ENCODE measurements at regions not wholly inside any gene's neighbourhood (a gene's known extent, or its start where the extent isn't known, plus 50 kb on each side); places are given as distances from the start of the nearest gene placed in this dataset.

- no TSS peak for BruUV-seq (replicated peaks)
- Histone ChIP-seq H3K9me2 (ENCODE audit: insufficient read depth) (no peaks in the 10 kb centered on the region), H3K4me2 (no peak overlapping the region), H3K36me3 (ENCODE audit: low read depth) (no peaks in the 10 kb centered on the region), H3K79me2 (ENCODE audit: low read depth) (no peaks in the 10 kb centered on the region), H3F3A (ENCODE audit: insufficient read depth, low read depth) (no peaks in the 10 kb centered on the region), H3K4me1 (replicated peaks; ENCODE audit: insufficient read depth) (no peaks in the 10 kb centered on the region), H3K9me3 (ENCODE audit: insufficient read depth, low read depth) (no peaks in the 10 kb centered on the region), H2AFZ (no peak overlapping the region), H3K27me3 (ENCODE audit: insufficient read depth, low read depth) (no peaks in the 10 kb centered on the region), H3K27ac (no peak overlapping the region), H4K20me1 (ENCODE audit: insufficient read depth) (no peaks in the 10 kb centered on the region), H3K4me3 (no peak overlapping the region)
- DNase-seq = no peak
- TF ChIP-seq, protein P1, sequence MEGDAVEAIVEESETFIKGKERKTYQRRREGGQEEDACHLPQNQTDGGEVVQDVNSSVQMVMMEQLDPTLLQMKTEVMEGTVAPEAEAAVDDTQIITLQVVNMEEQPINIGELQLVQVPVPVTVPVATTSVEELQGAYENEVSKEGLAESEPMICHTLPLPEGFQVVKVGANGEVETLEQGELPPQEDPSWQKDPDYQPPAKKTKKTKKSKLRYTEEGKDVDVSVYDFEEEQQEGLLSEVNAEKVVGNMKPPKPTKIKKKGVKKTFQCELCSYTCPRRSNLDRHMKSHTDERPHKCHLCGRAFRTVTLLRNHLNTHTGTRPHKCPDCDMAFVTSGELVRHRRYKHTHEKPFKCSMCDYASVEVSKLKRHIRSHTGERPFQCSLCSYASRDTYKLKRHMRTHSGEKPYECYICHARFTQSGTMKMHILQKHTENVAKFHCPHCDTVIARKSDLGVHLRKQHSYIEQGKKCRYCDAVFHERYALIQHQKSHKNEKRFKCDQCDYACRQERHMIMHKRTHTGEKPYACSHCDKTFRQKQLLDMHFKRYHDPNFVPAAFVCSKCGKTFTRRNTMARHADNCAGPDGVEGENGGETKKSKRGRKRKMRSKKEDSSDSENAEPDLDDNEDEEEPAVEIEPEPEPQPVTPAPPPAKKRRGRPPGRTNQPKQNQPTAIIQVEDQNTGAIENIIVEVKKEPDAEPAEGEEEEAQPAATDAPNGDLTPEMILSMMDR (conservative IDR thresholded peaks at IDR 0.05) = no peak
- TF ChIP-seq EZH2 (IDR thresholded peaks at IDR 0.05; ENCODE audit: low read depth) = no peak
- POLR2A ChIA-PET (ENCODE audit: unreplicated experiment) = no interaction called here
- CTCF ChIA-PET = no interaction called here
- intact Hi-C loops (cut with micrococcal nuclease; ENCODE audit: unreplicated experiment) = no loop called here
Measured at GRCh38 chr4:13081830-13082229, 402.3 kb downstream of the RAB28 start.

GRCh38 chr4:13067077-13067476 is 417.1 kb downstream of the RAB28 start:
- Histone ChIP-seq H3K4me1 (replicated peaks; ENCODE audit: insufficient read depth) (no peaks in the 10 kb centered on the region), H2AFZ (no peak overlapping the region), H3K4me2 (no peak overlapping the region), H3K9me2 (ENCODE audit: insufficient read depth) (no peaks in the 10 kb centered on the region), H3K27ac (no peak overlapping the region), H3K4me3 (no peak overlapping the region), H3K36me3 (ENCODE audit: low read depth) (no peaks in the 10 kb centered on the region), H4K20me1 (ENCODE audit: insufficient read depth) (no peaks in the 10 kb centered on the region), H3K27me3 (ENCODE audit: insufficient read depth, low read depth) (no peaks in the 10 kb centered on the region), H3K9me3 (ENCODE audit: insufficient read depth, low read depth) (no peaks in the 10 kb centered on the region), H3K79me2 (ENCODE audit: low read depth) (no peaks in the 10 kb centered on the region), H3F3A (ENCODE audit: insufficient read depth, low read depth) (no peaks in the 10 kb centered on the region)
- DNase-seq = no peak
- ChIA-PET POLR2A (ENCODE audit: unreplicated experiment) (no interaction called here), CTCF (no interaction called here)
- no TSS peak for BruUV-seq (replicated peaks)
- intact Hi-C loops (cut with micrococcal nuclease; ENCODE audit: unreplicated experiment) = no loop called here
- no peak for TF ChIP-seq EZH2 (IDR thresholded peaks at IDR 0.05; ENCODE audit: low read depth)
- TF ChIP-seq, protein P1 (conservative IDR thresholded peaks at IDR 0.05) = no peak

GRCh38 chr4:13059019-13059418 is 425.1 kb downstream of the RAB28 start:
- CTCF ChIA-PET = no interaction called here
- BruUV-seq (replicated peaks) = no TSS peak
- no peaks in the 10 kb centered on the region for H3K4me1 ChIP-seq (replicated peaks; ENCODE audit: insufficient read depth)
- no peaks in the 10 kb centered on the region for H3K27me3 ChIP-seq (ENCODE audit: insufficient read depth, low read depth)
- intact Hi-C loops (cut with micrococcal nuclease; ENCODE audit: unreplicated experiment) = no loop called here
- no peaks in the 10 kb centered on the region for H3K79me2 ChIP-seq (ENCODE audit: low read depth)
- no peak for DNase-seq
- H3F3A ChIP-seq (ENCODE audit: insufficient read depth, low read depth) = no peaks in the 10 kb centered on the region
- H2AFZ ChIP-seq = no peak overlapping the region
- H4K20me1 ChIP-seq (ENCODE audit: insufficient read depth) = no peaks in the 10 kb centered on the region
- no peak overlapping the region for H3K27ac ChIP-seq
- POLR2A ChIA-PET (ENCODE audit: unreplicated experiment) = no interaction called here
- no peak overlapping the region for H3K4me3 ChIP-seq
- no peaks in the 10 kb centered on the region for H3K9me3 ChIP-seq (ENCODE audit: insufficient read depth, low read depth)
- TF ChIP-seq EZH2 (IDR thresholded peaks at IDR 0.05; ENCODE audit: low read depth) = no peak
- TF ChIP-seq, protein P1 (conservative IDR thresholded peaks at IDR 0.05) = no peak
- H3K36me3 ChIP-seq (ENCODE audit: low read depth) = no peaks in the 10 kb centered on the region
- no peaks in the 10 kb centered on the region for H3K9me2 ChIP-seq (ENCODE audit: insufficient read depth)
- no peak overlapping the region for H3K4me2 ChIP-seq

Data from PC-9 (cell line).